Uterus (tissue), 2 donors: ENCODE measurements at regions not wholly inside any gene's neighbourhood (a gene's known extent, or its start where the extent isn't known, plus 50 kb on each side); places are given as distances from the start of the nearest gene placed in this dataset.

Experiments
- POLR2A ChIP-seq, 2 donors: fragments of 450-650 bp; IDR thresholded peaks; one replicate each; pipeline ENCODE4 v1.6.1; 2016; ENCODE audit warnings: antibody characterized with exemption in 2 of 2, mild to moderate bottlenecking in 1 of 2, moderate library complexity in 1 of 2
- TF ChIP-seq, protein P1 (sequence below), 4 experiments: fragments of 200-600 bp in 2 of 4; fragments of 450-650 bp in 2 of 4; sonication (generic) in 2 of 4; IDR thresholded peaks; one replicate each; pipeline ENCODE4 v1.5.1; 2016 to 2019; ENCODE audit warnings: antibody characterized with exemption in 4 of 4, mild to moderate bottlenecking in 2 of 4, moderate library complexity in 1 of 4

DNA sequence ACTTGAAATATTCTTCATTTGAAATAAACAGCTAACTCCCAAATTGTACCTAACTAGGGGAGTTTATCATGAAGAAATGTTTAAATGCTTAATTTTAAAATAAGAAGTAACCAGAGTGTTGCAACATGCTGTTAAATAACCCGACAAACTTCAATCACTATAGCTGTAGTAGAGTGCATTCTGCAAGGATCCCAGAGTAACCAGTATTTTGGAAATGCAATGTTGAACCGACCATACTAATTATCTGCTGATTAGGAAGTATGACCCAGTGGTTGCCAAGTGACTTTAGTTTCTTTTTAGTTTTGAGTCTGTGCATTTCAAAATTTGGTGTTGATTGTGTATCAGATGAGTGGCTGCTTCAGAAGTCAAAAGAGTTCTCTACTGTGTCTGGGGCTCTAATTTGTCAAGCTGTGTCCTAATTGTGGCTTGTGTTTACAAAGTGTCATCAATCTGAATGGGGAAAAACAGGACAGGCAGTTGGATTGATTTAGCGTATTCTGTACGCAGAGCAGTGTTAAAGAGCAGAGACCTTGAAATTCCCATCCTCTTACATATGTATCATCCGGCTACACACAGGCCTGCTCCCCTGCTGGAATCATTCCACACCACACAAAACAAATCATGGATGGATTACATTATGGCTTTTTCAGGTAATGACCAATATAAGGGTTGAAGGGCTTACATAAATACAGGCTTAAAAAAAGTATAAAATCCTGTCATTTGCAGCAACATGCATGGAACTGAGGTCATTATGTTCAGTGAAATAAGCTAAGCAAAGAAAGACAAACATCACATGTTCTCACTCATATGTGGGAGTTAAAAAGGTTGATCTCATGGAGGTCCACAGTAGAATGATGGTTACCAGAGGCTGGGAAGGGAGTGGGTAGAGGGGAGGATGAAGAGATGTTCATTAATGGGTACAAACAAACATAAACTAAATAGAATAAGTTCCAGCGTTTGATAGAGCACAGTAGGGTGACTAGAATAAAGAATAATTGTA lies 351.5 kb downstream of the KLF12 start:
- no peak for TF ChIP-seq POLR2A (IDR thresholded peaks at IDR 0.05)
- TF ChIP-seq, protein P1, sequence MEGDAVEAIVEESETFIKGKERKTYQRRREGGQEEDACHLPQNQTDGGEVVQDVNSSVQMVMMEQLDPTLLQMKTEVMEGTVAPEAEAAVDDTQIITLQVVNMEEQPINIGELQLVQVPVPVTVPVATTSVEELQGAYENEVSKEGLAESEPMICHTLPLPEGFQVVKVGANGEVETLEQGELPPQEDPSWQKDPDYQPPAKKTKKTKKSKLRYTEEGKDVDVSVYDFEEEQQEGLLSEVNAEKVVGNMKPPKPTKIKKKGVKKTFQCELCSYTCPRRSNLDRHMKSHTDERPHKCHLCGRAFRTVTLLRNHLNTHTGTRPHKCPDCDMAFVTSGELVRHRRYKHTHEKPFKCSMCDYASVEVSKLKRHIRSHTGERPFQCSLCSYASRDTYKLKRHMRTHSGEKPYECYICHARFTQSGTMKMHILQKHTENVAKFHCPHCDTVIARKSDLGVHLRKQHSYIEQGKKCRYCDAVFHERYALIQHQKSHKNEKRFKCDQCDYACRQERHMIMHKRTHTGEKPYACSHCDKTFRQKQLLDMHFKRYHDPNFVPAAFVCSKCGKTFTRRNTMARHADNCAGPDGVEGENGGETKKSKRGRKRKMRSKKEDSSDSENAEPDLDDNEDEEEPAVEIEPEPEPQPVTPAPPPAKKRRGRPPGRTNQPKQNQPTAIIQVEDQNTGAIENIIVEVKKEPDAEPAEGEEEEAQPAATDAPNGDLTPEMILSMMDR (IDR thresholded peaks at IDR 0.05): no peak
